ENCODE measurements at regions not wholly inside any gene's neighbourhood (a gene's known extent, or its start where the extent isn't known, plus 50 kb on each side); places are given as distances from the start of the nearest gene placed in this dataset.

- TF ChIP-seq CTCF (IDR thresholded peaks at IDR 0.05; ENCODE audit: borderline replicate concordance, control extremely low read depth, extremely low read depth, insufficient read depth, missing control alignments) = peak; percentile 47
- in situ Hi-C loops (cut with MboI; ENCODE audit: low sequenced_read_pairs, unreplicated experiment) = loop anchor here (10.0 to 25.0 kb wide), 3 partner anchors 183 to 520 kb away; no protein-coding TSS in a partner anchor
- peak; percentile 29 for DNase-seq (ENCODE audit: low spot score)
These were observed 62.5 kb upstream of the GPR174 start for GRCh38 chrX:79081895-79082512.

GRCh38 chrX:79082899-79083298, 61.6 kb upstream of the GPR174 start:
- in situ Hi-C loops (cut with MboI; ENCODE audit: low sequenced_read_pairs, unreplicated experiment) = loop anchor here (10.0 to 25.0 kb wide), 3 partner anchors 182 to 521 kb away; no protein-coding TSS in a partner anchor
- TF ChIP-seq CTCF (IDR thresholded peaks at IDR 0.05; ENCODE audit: borderline replicate concordance, control extremely low read depth, extremely low read depth, insufficient read depth, missing control alignments) = no peak
- DNase-seq (ENCODE audit: low spot score) = no peak

GRCh38 chrX:79084923-79085322, 59.6 kb upstream of the GPR174 start:
- no peak for DNase-seq (ENCODE audit: low spot score)
- TF ChIP-seq CTCF (IDR thresholded peaks at IDR 0.05; ENCODE audit: borderline replicate concordance, control extremely low read depth, extremely low read depth, insufficient read depth, missing control alignments) = no peak
- in situ Hi-C loops (cut with MboI; ENCODE audit: low sequenced_read_pairs, unreplicated experiment) = loop anchor here (10.0 to 25.0 kb wide), 3 partner anchors 180 to 523 kb away; no protein-coding TSS in a partner anchor

GRCh38 chrX:79089896-79090584, 54.4 kb upstream of the GPR174 start:
- in situ Hi-C loops (cut with MboI; ENCODE audit: low sequenced_read_pairs, unreplicated experiment) = loop anchor here (10.0 to 25.0 kb wide), 3 partner anchors 175 to 528 kb away; no protein-coding TSS in a partner anchor
- DNase-seq (ENCODE audit: low spot score) = no peak
- no peak for TF ChIP-seq CTCF (IDR thresholded peaks at IDR 0.05; ENCODE audit: borderline replicate concordance, control extremely low read depth, extremely low read depth, insufficient read depth, missing control alignments)

GRCh38 chrX:79094075-79094832, 50.2 kb upstream of the GPR174 start:
- no peak for DNase-seq (ENCODE audit: low spot score)
- TF ChIP-seq CTCF (IDR thresholded peaks at IDR 0.05; ENCODE audit: borderline replicate concordance, control extremely low read depth, extremely low read depth, insufficient read depth, missing control alignments) = no peak
- in situ Hi-C loops (cut with MboI; ENCODE audit: low sequenced_read_pairs, unreplicated experiment) = loop anchor here (25.0 kb wide), 2 partner anchors 318 to 532 kb away; no protein-coding TSS in a partner anchor

Data from GM13976 (cell line).